Left renal pelvis (tissue), 4 donors: ENCODE measurements at regions not wholly inside any gene's neighbourhood (a gene's known extent, or its start where the extent isn't known, plus 50 kb on each side); places are given as distances from the start of the nearest gene placed in this dataset.

Source experiments
- DNase-seq, 4 donors: peaks; one replicate each; pipeline ENCODE4 v3.0.0-alpha.2; 2013; ENCODE audit warnings: low read depth in 4 of 4, low spot score in 3 of 4

DNA sequence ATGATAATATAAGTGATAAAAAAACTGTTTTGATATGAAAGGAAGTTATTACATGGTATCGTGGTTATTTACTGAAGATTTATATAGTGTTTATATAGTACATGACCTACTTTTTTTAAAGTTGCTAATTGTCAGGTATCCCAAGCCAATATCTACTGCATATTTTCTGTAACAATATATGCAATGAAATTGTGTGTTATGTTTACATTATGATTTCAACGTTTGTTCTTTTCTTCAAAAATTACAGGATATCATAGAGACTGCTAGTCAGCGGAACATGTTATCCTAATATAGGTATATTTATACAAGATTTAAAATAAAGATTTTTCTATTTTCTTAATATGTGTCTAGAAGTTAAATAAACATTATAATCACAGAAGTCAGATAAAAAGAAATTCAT lies 167.5 kb upstream of the DPYD start:
- DNase-seq = no peak

DNA sequence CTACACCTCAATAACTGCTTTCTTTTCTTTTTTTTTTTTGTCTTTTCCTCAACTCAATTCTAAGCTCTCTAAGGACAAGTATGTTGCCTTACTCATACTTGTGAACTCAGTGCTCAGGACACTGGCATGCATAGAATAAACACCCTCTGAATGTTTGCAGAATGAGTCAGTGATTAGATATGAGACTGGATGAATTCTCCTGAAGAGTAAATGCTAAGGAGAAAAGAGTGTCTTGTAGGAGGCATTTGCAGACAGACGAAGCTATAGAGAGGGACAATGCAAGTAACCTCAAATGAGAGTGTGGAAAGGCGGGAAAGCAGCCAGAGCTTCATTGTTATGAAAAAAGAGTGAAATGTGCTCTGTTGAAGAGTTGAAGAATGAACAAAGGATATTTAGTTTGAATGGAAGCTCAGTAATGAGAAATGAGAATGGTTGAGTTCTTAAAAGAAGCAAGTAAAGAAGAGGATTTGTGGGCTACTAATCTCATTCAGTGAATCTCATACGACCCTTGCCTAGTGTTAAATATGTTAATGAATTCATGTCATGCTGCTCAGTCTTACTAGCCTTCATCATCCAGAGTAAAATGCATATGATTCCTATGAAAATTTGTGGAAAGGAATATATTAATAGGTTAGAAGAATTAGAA lies 166.1 kb upstream of the DPYD start:
- DNase-seq = no peak

DNA sequence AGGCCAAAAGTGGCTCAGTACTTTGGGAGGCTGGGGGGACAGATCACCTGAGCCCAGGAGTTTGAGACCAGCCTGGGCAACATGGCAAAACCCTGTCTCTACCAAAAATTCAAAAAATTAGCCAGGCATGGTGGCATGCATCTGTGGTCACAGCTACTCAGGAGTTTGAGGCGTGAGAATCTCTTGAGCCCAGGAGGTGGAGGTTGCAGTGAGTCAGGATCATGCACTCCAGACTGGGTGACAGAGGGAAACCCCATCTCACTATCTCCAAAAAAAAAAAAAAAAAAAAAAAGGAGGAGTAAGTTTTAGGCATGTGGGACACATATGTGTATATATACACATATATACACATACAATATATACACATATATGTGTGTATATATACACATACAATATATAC lies 165.3 kb upstream of the DPYD start:
- no peak for DNase-seq

DNA sequence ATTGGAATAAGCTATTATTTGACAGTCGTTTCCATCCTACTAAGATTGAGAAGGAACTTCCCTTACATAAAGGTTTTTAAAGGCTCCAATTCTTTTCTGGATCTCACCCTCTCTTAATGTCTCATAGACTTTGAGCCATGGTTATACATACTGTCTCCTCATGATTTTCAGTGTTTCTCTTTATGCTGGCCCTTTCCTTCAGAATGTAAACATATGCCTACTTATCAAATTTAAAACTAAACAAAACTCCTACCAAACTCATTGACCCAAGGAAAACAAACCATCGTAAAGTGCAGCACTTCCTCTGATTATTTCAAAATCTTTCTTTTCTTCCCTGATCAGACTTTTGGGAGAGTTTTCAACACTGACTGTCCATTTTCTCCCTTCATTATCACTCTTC lies 163.4 kb upstream of the DPYD start:
- DNase-seq = no peak

DNA sequence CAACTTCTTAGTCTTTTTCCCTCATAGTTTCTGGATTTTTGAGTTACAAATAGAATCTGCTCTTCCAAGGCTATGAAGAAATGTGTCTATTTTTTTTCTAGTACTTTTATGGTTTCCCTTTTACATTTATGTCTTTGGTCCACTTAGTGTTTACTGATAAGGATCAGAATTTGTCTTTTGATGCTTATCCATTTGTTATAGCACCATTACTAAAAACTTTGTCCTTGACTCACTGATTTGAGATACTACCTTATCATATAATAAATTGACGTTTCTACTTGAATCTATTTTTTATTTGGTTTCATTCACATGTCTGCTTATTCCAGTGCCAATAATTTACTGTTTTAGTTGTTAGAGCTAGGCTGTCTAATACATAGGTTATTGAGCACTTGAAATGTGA lies 161.1 kb upstream of the DPYD start:
- no peak for DNase-seq

DNA sequence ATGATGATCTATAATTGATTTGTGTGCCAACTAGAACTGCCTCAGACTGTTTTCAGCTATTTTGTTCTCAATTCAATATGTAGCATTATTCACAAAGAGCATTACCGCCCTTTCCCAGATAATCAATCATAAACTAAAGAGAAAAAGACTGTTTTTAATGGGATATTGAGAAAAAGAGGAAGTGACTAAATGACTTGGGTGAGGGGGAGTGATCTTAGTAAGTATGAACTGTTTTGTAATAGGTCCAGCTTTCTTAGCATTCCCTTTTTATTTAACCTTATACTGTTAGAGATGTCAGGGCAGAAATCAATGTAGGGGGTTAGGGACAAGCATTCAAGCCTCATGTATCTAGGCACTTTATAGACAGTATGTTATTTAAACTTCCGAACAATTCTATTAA lies 157.8 kb upstream of the DPYD start:
- DNase-seq = no peak

DNA sequence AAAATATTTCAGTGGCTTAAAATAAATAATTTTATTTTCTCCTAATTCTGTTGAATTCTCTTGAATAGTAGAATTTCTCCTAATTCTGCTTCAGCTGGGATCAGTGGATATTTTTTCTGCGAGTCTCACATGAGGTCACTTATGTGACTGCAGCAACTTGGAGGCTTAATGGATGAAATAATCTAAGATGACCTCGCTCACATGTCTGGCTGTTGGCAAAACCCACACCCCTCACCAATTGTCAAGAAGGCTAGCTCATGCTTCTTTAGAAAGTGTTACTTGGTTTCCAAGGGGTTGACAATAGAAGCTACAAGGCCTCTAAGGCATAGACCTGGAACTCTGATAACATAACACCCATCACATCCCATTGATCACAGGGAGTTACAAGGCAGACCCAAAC lies 156.9 kb upstream of the DPYD start:
- DNase-seq = no peak

DNA sequence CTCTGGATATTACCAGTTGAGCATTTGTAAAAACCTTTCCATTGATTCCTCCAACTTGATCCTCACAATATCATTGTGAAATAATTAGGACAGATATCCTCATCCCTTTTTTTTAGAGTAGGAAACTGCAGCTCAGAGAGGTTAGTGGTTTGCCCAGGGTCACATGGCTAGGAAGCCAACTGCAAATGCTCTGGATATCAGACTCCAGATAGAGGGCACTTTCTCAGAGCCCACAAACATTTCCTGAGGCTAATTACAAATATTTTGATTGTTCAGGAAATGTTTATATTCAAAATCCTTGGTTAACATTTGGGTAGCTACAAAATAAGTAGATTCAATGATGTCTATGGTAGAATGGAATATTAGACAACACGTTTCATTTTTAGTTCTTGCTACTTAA lies 154.8 kb upstream of the DPYD start:
- no peak for DNase-seq

DNA sequence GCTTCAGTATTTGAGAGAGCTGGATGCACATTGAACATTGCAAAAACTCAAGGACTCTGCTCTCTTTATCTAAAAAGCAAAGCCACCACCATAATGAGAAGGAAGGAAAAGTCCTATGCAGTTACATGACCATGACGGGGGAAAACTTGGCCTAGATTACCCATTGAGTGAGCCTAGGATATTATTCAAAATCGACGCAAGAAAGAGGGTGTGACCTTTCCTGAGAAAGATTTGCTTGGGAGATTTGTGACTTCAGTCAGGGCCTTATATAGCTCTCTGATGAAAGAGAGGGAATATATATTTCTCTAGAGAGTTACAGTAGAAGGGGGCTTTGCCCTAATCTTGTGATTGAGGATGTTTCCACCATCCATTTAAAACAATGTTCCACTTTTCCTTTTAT lies 153.0 kb upstream of the DPYD start:
- no peak for DNase-seq

DNA sequence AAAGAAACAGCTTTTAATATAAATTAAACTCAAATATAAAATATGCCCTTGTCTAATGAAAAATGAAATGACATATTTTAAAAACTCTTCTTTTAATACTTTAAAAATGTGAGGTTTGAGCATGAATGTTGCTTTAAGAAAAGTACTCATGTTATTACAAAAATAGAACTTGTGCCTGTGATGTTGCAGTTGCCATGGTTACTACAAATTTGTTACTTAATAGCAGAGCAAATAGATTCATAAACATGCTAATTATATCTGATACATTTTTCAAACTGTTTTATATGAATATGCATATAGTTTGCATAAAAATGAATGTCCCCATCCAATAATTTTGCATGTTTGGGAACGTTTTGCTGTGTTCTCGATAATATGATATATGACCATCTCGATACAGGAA lies 152.3 kb upstream of the DPYD start:
- DNase-seq = no peak

DNA sequence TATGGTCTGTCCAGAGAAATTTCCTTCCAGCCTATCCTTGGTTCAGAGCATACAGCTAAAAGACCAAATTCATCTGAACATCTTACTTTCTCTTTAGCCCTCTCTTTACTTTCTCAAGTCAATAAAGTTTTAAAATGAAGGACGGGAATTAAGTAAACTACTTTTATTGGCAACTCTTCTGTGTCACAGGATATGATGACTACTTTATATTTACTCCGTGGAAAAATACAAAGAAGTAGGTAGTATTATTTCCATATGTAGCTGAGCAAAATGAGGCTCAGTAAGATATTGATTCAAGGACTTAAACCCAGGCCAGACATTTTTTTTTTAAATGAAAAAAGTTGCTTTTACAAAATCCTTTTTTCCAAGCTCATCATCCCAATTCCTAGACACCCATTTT lies 151.2 kb upstream of the DPYD start:
- no peak for DNase-seq

DNA sequence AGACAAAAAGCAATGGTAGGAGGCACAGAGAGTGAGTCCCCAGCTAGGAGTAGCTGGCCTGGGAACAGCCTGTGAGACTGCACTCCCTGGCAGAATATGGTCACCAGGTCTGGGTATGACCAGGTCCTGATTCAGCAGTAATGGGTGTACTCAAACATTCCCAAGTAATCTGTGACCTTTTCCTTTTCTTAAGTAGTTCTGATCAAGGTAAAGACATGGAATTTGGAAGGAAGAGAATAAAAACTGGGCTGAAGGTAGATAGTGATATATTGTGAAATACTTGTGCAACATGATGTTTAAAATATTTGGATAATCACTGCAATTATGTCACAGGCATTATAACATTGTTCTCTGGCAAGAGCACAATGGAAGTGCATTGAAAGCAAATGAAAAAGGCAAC lies 147.2 kb upstream of the DPYD start:
- DNase-seq = no peak

DNA sequence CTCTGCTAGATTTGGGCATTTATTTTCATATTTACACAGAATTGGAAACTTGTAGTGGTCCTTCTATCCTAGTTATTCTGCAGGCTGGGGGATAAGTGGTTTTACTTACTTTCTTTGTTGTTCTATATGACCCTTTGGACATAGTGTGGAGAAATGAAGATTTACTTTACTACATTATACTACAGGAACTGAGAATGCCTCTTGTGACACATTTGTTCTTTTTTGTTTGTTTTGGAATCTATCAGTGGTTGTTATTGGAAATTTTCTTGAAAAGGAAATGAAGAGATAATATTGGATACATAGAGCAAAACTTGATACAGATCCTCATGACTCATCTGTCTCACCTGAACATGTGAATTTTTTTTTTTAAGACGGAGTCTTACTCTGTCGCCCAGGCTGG lies 146.1 kb upstream of the DPYD start:
- no peak for DNase-seq

DNA sequence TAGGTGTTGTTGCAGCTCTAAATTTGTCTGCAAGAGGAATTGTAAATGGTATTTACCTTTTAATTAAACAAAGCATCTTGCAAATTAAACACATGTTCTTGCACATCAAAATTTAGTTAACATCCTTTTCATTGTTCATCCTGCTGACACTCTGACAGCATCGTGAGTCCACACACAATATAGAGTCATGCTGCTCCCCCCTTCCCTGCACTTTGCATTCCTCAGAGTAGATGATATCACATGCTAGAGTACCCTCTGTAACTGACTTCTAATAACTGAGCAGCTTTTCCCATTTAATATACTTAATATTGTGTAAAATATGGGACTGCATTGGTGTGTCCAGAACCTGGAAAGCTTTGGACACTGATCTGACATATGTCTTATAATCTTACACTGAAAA lies 138.8 kb upstream of the DPYD start:
- DNase-seq = no peak

DNA sequence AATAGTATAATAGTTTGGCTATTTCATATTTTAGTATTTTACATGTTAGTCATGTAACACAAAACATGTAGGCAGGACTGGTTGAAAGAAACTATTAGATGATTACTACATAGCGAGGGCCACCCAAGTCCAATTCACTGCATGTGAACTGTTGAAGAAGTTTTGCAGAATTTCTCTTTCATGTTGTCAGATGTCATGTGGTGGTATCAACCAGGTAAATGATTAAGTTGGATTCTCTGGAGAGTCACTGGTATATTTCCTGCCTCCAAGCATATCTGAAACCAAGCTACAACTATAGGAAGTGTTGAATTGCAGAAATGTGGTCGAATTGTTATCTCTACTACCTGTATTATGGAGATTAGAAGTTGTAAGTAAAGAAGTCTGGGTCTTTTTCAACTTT lies 137.8 kb upstream of the DPYD start:
- no peak for DNase-seq

DNA sequence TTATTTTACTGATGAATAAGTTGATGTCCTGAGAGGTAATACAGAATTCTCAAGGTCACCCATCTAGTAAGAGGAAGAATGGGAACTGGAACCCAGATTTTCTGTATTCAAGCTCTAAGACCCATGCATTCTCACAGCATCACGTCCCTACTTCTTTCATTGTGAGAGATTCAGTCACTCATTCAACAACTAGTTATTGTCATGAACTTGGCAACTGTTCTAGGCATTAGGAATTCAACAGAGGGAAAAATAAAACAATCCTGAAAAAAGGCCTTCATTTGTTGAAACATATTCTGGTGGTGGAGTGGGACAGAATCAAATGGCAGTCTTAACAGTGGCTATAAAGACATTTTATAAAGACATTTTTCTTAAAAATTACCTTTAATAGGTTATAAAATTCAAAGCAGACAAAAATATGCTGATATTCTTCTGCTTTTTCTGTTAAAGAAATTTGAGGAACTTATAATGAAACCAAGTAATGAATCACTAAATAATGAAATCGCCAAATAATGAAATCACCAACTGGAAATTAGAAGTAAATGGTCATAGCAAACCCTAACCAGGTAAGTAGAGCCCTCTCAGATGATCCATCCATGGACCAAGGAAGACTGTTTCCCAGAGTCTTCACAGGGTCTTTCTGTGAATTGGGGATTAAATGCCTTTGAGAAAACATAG lies 136.5 kb upstream of the DPYD start:
- DNase-seq = no peak

DNA sequence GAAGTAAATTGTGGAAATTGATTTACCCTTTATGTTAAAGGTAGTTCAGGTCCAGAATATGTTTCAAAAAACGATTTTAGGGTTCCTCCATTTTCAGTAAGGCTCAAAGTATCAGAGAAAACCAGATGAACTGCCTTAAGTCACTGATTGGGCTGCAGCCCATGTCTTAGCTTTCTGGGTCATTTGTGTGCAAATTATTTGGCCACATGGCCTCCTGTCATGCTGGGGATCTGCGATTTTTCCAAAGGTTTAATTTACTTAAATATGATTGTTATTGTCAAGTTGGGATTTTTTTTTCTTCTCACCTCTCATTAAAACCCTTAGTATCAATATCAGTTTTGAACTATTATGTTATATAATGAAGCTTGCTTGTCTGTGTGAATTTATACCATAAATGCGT lies 135.9 kb upstream of the DPYD start:
- DNase-seq = no peak

DNA sequence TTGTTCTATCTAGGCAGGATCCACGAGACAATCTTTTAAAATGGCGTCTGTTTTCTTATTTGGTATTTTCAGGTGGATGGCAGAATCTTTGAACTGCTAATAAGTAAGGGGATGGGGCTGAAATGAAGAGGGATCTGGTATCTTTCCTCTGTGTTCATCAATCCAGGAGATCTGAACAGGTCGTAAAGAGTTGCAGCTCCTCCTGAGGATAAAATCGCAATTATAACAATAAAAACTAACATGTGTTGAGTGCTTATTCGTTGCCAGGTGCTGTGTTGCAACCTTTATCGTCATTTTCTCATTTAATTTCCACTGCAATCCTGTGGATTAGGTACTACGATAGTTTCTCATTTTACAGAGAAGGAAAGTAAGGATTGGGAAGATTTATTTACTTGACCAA lies 134.6 kb upstream of the DPYD start:
- no peak for DNase-seq

DNA sequence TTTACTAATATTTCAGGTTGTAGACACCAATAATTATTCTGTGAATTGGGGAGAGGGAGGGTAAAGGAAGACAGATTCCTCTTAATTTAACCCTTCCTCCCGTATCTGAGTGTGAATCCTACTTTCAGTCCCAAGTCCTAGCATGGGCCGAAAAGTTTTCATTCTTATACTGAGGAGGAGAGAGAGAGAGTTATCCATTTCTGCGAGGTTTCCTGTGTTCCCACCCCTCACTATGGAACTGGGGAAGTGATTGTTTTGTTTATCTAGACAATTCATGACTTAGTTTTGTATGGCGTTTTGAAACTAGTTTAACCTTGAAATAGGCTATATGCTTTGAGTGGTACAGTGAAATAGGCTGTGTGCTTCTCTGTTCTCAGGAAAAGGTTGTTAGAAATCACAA lies 134.0 kb upstream of the DPYD start:
- DNase-seq = no peak

DNA sequence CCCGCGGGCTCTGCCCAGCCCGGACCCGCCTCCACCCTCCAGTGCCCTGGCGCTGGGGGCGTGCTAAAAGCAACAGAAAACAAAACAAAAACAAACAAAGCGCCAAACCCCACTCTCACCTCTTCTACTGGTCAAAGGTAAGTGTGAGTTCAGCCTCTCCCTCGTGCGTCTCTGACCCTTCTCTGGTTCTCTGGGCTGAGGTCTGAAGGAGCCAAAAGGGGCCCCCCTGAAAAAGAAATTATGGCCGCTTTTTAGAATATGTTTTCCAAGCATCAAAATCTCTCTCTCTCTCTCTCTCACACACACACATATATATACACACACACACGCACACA lies 133.5 kb upstream of the DPYD start:
- no peak for DNase-seq

DNA sequence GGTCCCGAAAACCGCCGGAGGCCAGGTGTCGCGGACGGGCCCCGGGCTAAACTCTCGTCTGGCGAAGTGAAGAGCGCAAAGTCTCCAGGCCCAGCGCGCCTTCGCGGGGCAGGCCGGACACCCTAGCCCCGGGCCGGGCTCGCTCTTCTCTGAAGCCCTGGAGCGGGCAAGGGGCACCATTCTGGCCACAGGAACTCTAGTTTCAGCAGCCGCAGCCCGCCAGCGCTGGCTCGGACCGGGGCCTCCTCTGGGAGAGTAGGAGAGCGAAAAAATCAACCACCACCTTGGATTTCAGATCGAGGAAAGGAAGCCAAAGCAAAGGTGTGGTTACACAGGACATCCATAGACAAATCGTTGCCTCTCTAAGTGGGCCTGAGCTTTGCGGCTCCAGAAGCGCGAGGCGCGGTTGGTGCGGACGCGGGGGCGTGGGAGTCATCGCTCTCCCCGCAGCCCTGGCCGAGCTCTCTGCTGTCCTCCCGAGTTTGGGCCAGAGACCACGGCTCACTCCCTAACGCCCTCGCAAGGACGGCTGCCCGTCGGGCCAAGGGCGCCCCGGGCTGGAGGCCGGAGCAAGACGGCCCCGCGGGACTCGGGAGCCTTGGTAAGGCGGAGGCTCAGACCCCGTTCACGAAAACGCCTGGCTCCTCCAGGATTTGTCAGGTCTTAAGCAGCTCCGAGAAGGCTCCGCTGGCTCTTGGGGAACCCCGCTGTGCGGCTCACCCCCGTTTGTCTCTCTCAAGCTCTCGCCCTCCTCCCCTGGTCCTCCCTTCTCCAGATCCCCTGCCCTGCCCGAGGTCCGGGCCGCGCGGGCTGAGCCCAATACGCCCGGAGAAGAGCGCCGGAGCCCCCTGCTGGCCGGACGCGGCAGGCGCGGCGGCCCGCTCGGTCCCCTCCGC lies 132.9 kb upstream of the DPYD start:
- peak in 2 of 4 donors; percentile 43 to 44 for DNase-seq

DNA sequence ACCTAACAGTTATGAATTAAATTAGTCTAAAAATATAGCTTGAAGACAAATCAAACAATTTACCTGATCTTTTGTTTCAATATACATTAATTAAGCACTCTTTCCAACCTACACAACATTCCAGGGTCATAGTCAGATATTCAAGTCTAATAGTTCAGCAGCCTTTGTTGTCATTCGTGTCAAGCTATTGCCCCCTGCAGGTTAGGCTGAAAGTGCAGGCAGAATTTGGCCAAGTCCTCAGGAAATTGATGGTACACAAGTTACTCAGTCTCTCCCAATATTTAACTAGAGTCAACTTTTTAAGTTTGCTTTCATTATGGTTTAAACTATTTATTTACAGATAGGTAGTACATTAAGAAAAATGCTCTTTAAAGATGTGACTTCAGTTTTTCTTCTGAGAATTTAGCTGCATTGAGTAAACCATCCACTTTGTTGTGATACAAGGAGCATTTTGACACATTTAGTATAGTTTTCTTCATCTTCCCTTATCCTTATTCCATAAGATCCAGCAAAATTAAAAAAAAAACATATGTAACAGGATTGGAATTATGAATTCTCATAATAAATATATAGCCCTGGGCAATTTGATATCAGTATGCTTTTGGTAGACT lies 130.3 kb upstream of the DPYD start:
- DNase-seq = peak in 1 of 4 donors; percentile 53
